GM18520 (cell line): ENCODE measurements at regions not wholly inside any gene's neighbourhood (a gene's known extent, or its start where the extent isn't known, plus 50 kb on each side); places are given as distances from the start of the nearest gene placed in this dataset.
"Not testable (repeated sequence)": the region's sequence is repeated elsewhere in the genome, so short reads cannot be mapped to it uniquely, and the experiment has no call there.

ENCODE experiments used
- ATAC-seq: cut with Tn5 transposase; IDR thresholded peaks from one replicate; pipeline ENCODE4 v1.9.1; 2021; ENCODE audit not compliant: unreplicated experiment

- no peak for ATAC-seq
These were observed 2267.9 kb upstream of the AGA start for GRCh38 chr4:179709961-179710624.

- no peak for ATAC-seq
These were observed 2277.7 kb upstream of the AGA start for GRCh38 chr4:179719766-179720450.

GRCh38 chr4:179726491-179726890 is 2284.3 kb upstream of the AGA start:
- ATAC-seq = not testable (repeated sequence)

GRCh38 chr4:179728305-179728704 is 2286.1 kb upstream of the AGA start:
- no peak for ATAC-seq

GRCh38 chr4:179736820-179737219 is 2294.6 kb upstream of the AGA start:
- not testable (repeated sequence) for ATAC-seq

GRCh38 chr4:179738822-179739221 is 2296.6 kb upstream of the AGA start:
- ATAC-seq = no peak

- no peak for ATAC-seq
These were observed 2305.1 kb upstream of the AGA start for GRCh38 chr4:179747218-179747910.

GRCh38 chr4:179748837-179749236 is 2306.6 kb upstream of the AGA start:
- ATAC-seq = no peak

GRCh38 chr4:179750374-179750773 is 2308.1 kb upstream of the AGA start:
- ATAC-seq = no peak

GRCh38 chr4:179751669-179752068 is 2309.4 kb upstream of the AGA start:
- no peak for ATAC-seq

- ATAC-seq = no peak
These were observed 2313.1 kb upstream of the AGA start for GRCh38 chr4:179755322-179755721.

GRCh38 chr4:179757641-179758040 is 2315.4 kb upstream of the AGA start:
- no peak for ATAC-seq

GRCh38 chr4:179762840-179763239 is 2320.6 kb upstream of the AGA start:
- no peak for ATAC-seq

- no peak for ATAC-seq
These were observed 2324.7 kb upstream of the AGA start for GRCh38 chr4:179766938-179767337.

- no peak for ATAC-seq
These were observed 2326.8 kb upstream of the AGA start for GRCh38 chr4:179768996-179769395.

GRCh38 chr4:179797738-179798137 is 2355.5 kb upstream of the AGA start:
- ATAC-seq = no peak

- ATAC-seq = no peak
These were observed 2361.6 kb upstream of the AGA start for GRCh38 chr4:179803857-179804256.

GRCh38 chr4:179804440-179804839 is 2362.2 kb upstream of the AGA start:
- no peak for ATAC-seq

- ATAC-seq = no peak
These were observed 2375.1 kb upstream of the AGA start for GRCh38 chr4:179817317-179817716.

GRCh38 chr4:179823342-179823741 is 2381.1 kb upstream of the AGA start:
- ATAC-seq = no peak

GRCh38 chr4:179831274-179831673 is 2389.0 kb upstream of the AGA start:
- ATAC-seq = no peak
